IMR-90 (cell line): ENCODE measurements at regions not wholly inside any gene's neighbourhood (a gene's known extent, or its start where the extent isn't known, plus 50 kb on each side); places are given as distances from the start of the nearest gene placed in this dataset.

ENCODE experiments used
- ATAC-seq: fragments of 200-7000 bp; cut with Tn5 transposase; 2 replicates; pipeline ENCODE4 v1.9.1; 2020; ENCODE audit warnings: low read depth, mild to moderate bottlenecking, moderate library complexity
- BruUV-seq: library from RNA; stranded (reverse); fragments of 400-500 nt; replicated peaks from 2 replicates; lab custom pipeline; 2021; lab: Mats Ljungman, UMichigan
- CTCF ChIA-PET: fragments of 300-600 bp; formaldehyde crosslinking; extraction: SDS; loops from one replicate; lab custom pipeline; 2021; ENCODE audit warnings: antibody characterized with exemption; lab: Yijun Ruan, JAX
- POLR2A ChIA-PET: fragments of 300-600 bp; sonication (Branson Sonifier 250); formaldehyde crosslinking; loops from one replicate; lab custom pipeline; 2022; ENCODE audit warnings: antibody characterized with exemption; ENCODE audit not compliant: unreplicated experiment; lab: Charles Lee
- DNase-seq: peaks from one replicate; pipeline ENCODE4 v3.0.0; 2013
- H2AFZ ChIP-seq: replicated peaks from 2 replicates; pipeline ENCODE3; 2013; ENCODE audit warnings: low read length, mild to moderate bottlenecking; ENCODE audit not compliant: poor library complexity
- H2AK5ac ChIP-seq: 2 replicates; pipeline ENCODE4 v1.6.1; 2013; ENCODE audit warnings: low read depth, low read length, inconsistent platforms
- H2AK9ac ChIP-seq: replicated peaks from 2 replicates; pipeline ENCODE3; 2013; ENCODE audit warnings: mild to moderate bottlenecking, low read depth, low read length, moderate library complexity; ENCODE audit not compliant: poor library complexity
- H2BK120ac ChIP-seq: 2 replicates; pipeline ENCODE4 v1.6.1; 2013; ENCODE audit warnings: low read depth, low read length, inconsistent platforms
- H2BK15ac ChIP-seq: 3 replicates; pipeline ENCODE4 v1.6.1; 2013; ENCODE audit warnings: low read depth, low read length, inconsistent platforms
- H2BK20ac ChIP-seq: 2 replicates; pipeline ENCODE4 v1.6.1; 2013; ENCODE audit warnings: low read depth, mild to moderate bottlenecking, inconsistent platforms, low read length, moderate library complexity
- H2BK5ac ChIP-seq: 2 replicates; pipeline ENCODE4 v1.6.1; 2013; ENCODE audit warnings: mild to moderate bottlenecking, low read depth, low read length, inconsistent platforms; ENCODE audit not compliant: poor library complexity, severe bottlenecking
- H3K14ac ChIP-seq: replicated peaks from 2 replicates; pipeline ENCODE4 v1.6.1; 2013; ENCODE audit warnings: low read depth, low read length, inconsistent platforms
- H3K18ac ChIP-seq: 2 replicates; pipeline ENCODE4 v1.6.1; 2013; ENCODE audit warnings: low read depth, low read length, control low read depth
- H3K23ac ChIP-seq: 2 replicates; pipeline ENCODE4 v1.6.1; 2013; ENCODE audit warnings: low read depth, low read length, inconsistent platforms
- H3K27ac ChIP-seq: 2 replicates; pipeline ENCODE4 v1.5.1; 2013; ENCODE audit warnings: mild to moderate bottlenecking, control low read depth, low read length; ENCODE audit not compliant: insufficient read depth
- H3K27me3 ChIP-seq: 2 replicates; pipeline ENCODE4 v1.6.1; 2013; ENCODE audit warnings: low read length; ENCODE audit not compliant: control insufficient read depth, insufficient read depth
- H3K36me3 ChIP-seq: 2 replicates; pipeline ENCODE4 v1.6.1; 2013; ENCODE audit warnings: low read length, mixed read lengths; ENCODE audit not compliant: control insufficient read depth, insufficient read depth
- H3K4ac ChIP-seq: 2 replicates; pipeline ENCODE4 v1.6.1; 2013; ENCODE audit warnings: low read depth, low read length, inconsistent platforms
- H3K4me1 ChIP-seq: 2 replicates; pipeline ENCODE4 v1.6.1; 2013; ENCODE audit warnings: low read length, mixed read lengths; ENCODE audit not compliant: control insufficient read depth, insufficient read depth
- H3K4me2 ChIP-seq: 2 replicates; pipeline ENCODE4 v1.6.1; 2013; ENCODE audit warnings: low read depth, mild to moderate bottlenecking, control low read depth, low read length, moderate library complexity
- H3K4me3 ChIP-seq: 2 replicates; pipeline ENCODE4 v1.5.1; 2013; ENCODE audit warnings: low read depth, mild to moderate bottlenecking, control low read depth, low read length, moderate library complexity; ENCODE audit not compliant: insufficient read depth
- H3K56ac ChIP-seq: 2 replicates; pipeline ENCODE4 v1.6.1; 2013; ENCODE audit warnings: low read length, inconsistent platforms; ENCODE audit not compliant: insufficient read depth; ENCODE audit errors: extremely low read depth
- H3K79me1 ChIP-seq, 2 experiments: 2 replicates each; pipeline ENCODE4 v1.6.1; 2013; ENCODE audit warnings: low read length in 2 of 2, inconsistent platforms in 1 of 2, low read depth in 1 of 2
- H3K9ac ChIP-seq: 2 replicates; pipeline ENCODE4 v1.6.1; 2013; ENCODE audit warnings: low read depth, low read length, control low read depth
- H3K9me1 ChIP-seq: 2 replicates; pipeline ENCODE4 v1.6.1; 2013; ENCODE audit warnings: low read length, inconsistent platforms; ENCODE audit not compliant: insufficient read depth
- H3K9me3 ChIP-seq: 2 replicates; pipeline ENCODE4 v1.6.1; 2013; ENCODE audit warnings: low read length; ENCODE audit not compliant: control insufficient read depth, insufficient read depth
- H4K20me1 ChIP-seq: 2 replicates; pipeline ENCODE4 v1.6.1; 2013; ENCODE audit warnings: low read length, inconsistent platforms; ENCODE audit not compliant: insufficient read depth
- H4K5ac ChIP-seq: 2 replicates; pipeline ENCODE4 v1.6.1; 2013; ENCODE audit warnings: mild to moderate bottlenecking, low read depth, low read length, control low read depth
- H4K8ac ChIP-seq, 2 experiments: 2 replicates each; pipeline ENCODE4 v1.6.1; 2013; ENCODE audit warnings: low read depth in 2 of 2, low read length in 2 of 2, control low read depth in 1 of 2, inconsistent platforms in 1 of 2
- H4K91ac ChIP-seq: 2 replicates; pipeline ENCODE4 v1.6.1; 2013; ENCODE audit warnings: low read depth, low read length, inconsistent platforms; ENCODE audit not compliant: insufficient read depth
- BHLHE40 ChIP-seq: fragments of 150-350 bp; IDR thresholded peaks from 2 replicates; pipeline ENCODE4 v1.6.1; 2016; ENCODE audit warnings: mild to moderate bottlenecking, low read depth, low read length
- CEBPB ChIP-seq: IDR thresholded peaks from 2 replicates; pipeline ENCODE4 v1.6.1; 2012; ENCODE audit warnings: low read depth, low read length, improper control_type of control experiment
- CHD1 ChIP-seq: IDR thresholded peaks from 2 replicates; pipeline ENCODE4 v1.6.1; 2012; ENCODE audit warnings: low read depth, low read length, improper control_type of control experiment
- CTCF ChIP-seq: conservative IDR thresholded peaks from 2 replicates; pipeline ENCODE4 v1.5.1; 2012; ENCODE audit warnings: mild to moderate bottlenecking, low read depth, low read length, improper control_type of control experiment
- ELK1 ChIP-seq: fragments of 150-350 bp; IDR thresholded peaks from 2 replicates; pipeline ENCODE4 v1.6.1; 2016; ENCODE audit warnings: low read depth, mild to moderate bottlenecking, low read length, moderate library complexity, borderline replicate concordance
- FOS ChIP-seq: fragments of 150-350 bp; IDR thresholded peaks from 2 replicates; pipeline ENCODE4 v1.6.1; 2016; ENCODE audit warnings: low read depth, low read length
- MAFK ChIP-seq: IDR thresholded peaks from 2 replicates; pipeline ENCODE4 v1.6.1; 2012; ENCODE audit warnings: low read depth, low read length, improper control_type of control experiment
- MAZ ChIP-seq: IDR thresholded peaks from 2 replicates; pipeline ENCODE4 v1.6.1; 2012; ENCODE audit warnings: low read depth, mild to moderate bottlenecking, low read length, improper control_type of control experiment, moderate library complexity, borderline replicate concordance
- MXI1 ChIP-seq: IDR thresholded peaks from 2 replicates; pipeline ENCODE4 v1.6.1; 2012; ENCODE audit warnings: low read depth, mild to moderate bottlenecking, low read length, moderate library complexity, borderline replicate concordance
- NFE2L2 ChIP-seq: fragments of 150-350 bp; IDR thresholded peaks from 2 replicates; pipeline ENCODE4 v1.6.1; 2016; ENCODE audit warnings: low read depth, mild to moderate bottlenecking, low read length
- POLR2A ChIP-seq: IDR thresholded peaks from 2 replicates; pipeline ENCODE4 v1.6.1; 2012; ENCODE audit warnings: mild to moderate bottlenecking, low read depth, low read length
- RAD21 ChIP-seq: IDR thresholded peaks from 2 replicates; pipeline ENCODE4 v1.6.1; 2012; ENCODE audit warnings: low read length, improper control_type of control experiment
- RCOR1 ChIP-seq: IDR thresholded peaks from 2 replicates; pipeline ENCODE4 v1.6.1; 2012; ENCODE audit warnings: mild to moderate bottlenecking, low read length, improper control_type of control experiment; ENCODE audit not compliant: insufficient replicate concordance
- RFX5 ChIP-seq: IDR thresholded peaks from 2 replicates; pipeline ENCODE4 v1.8.0; 2012; ENCODE audit warnings: low read depth, mild to moderate bottlenecking, low read length, moderate library complexity
- SMC3 ChIP-seq: fragments of 150-350 bp; IDR thresholded peaks from 2 replicates; pipeline ENCODE4 v1.6.1; 2016; ENCODE audit warnings: low read depth, mild to moderate bottlenecking, antibody characterized with exemption, low read length, moderate library complexity
- USF2 ChIP-seq: fragments of 150-350 bp; IDR thresholded peaks from 2 replicates; pipeline ENCODE4 v1.6.1; 2017; ENCODE audit warnings: mild to moderate bottlenecking, antibody characterized with exemption, low read length, low read depth
- WGBS, 2 experiments: methylation state at CpG; one replicate each; pipeline versions ENCODE4 v1.1.5 to v1.1.7; 2013; ENCODE audit warnings: missing lambda C conversion rate in 2 of 2; ENCODE audit not compliant: insufficient read length in 1 of 2; ENCODE audit errors: extremely low coverage in 2 of 2; 5-methylcytosine and 5-hydroxymethylcytosine counted together
- dilution Hi-C: fragments of 300-500 bp; cut with HindIII; formaldehyde crosslinking; loops from one replicate; pipeline ENCODE4 v1.14.3; 2018; ENCODE audit warnings: low sequenced_read_pairs; ENCODE audit not compliant: unreplicated experiment
- in situ Hi-C: fragments of 300-500 bp; cut with MboI; formaldehyde crosslinking; loops from 3 replicates; pipeline ENCODE4 v1.14.3; 2019; ENCODE audit warnings: low sequenced_read_pairs, inconsistent platforms, mixed read lengths
- intact Hi-C: fragments of 100-400 bp; cut with micrococcal nuclease; formaldehyde crosslinking; loops from 2 replicates; pipeline ENCODE4 v1.10.0; 2022

GRCh38 chr7:83864551-83864950 is 215.6 kb upstream of the SEMA3E start:
- Histone ChIP-seq H3K4me3 (no peak overlapping the region), H2AFZ (no peak overlapping the region), H2BK20ac (no peak overlapping the region), H4K5ac (no peak overlapping the region), H3K79me1 (no peaks in the 10 kb centered on the region), H3K9me1 (no peaks in the 10 kb centered on the region), H4K8ac (no peak overlapping the region), H3K56ac (no peak overlapping the region), H4K20me1 (no peaks in the 10 kb centered on the region), H3K9me3 (no peaks in the 10 kb centered on the region), H3K27ac (no peak overlapping the region), H3K4me2 (no peak overlapping the region), H3K23ac (no peak overlapping the region), H4K91ac (no peak overlapping the region), H3K4ac (no peak overlapping the region), H3K9ac (no peak overlapping the region), H2BK15ac (no peak overlapping the region), H3K36me3 (no peaks in the 10 kb centered on the region), H2AK5ac (no peak overlapping the region), H2AK9ac (no peak overlapping the region), H3K27me3 (no peaks in the 10 kb centered on the region), H3K4me1 (no peaks in the 10 kb centered on the region), H2BK120ac (no peak overlapping the region), H3K18ac (no peak overlapping the region), H3K14ac (no peak overlapping the region), H2BK5ac (no peak overlapping the region)
- no CpG with 5 or more reads among the region's 2 CpGs for WGBS, 2 experiments
- no peak for TF ChIP-seq RAD21
- TF ChIP-seq CEBPB = no peak
- TF ChIP-seq RCOR1 = no peak
- no peak for TF ChIP-seq NFE2L2
- no peak for TF ChIP-seq SMC3
- TF ChIP-seq FOS = no peak
- no peak for TF ChIP-seq MXI1
- TF ChIP-seq ELK1 = no peak
- TF ChIP-seq POLR2A = no peak
- TF ChIP-seq CHD1 = no peak
- no peak for TF ChIP-seq CTCF
- TF ChIP-seq USF2 = no peak
- no peak for TF ChIP-seq RFX5
- no peak for TF ChIP-seq MAFK
- no peak for TF ChIP-seq MAZ
- no peak for TF ChIP-seq BHLHE40
- in situ Hi-C loops (no loop called here), intact Hi-C loops (loop anchor here (5.0 kb wide), 1 partner anchor 92 kb away; no protein-coding TSS in a partner anchor), dilution Hi-C loops (no loop called here)
- BruUV-seq = no TSS peak
- DNase-seq = no peak
- ChIA-PET CTCF (no interaction called here), POLR2A (no interaction called here)
- ATAC-seq = no peak
